ENCODE measurements at regions not wholly inside any gene's neighbourhood (a gene's known extent, or its start where the extent isn't known, plus 50 kb on each side); places are given as distances from the start of the nearest gene placed in this dataset.

DNA sequence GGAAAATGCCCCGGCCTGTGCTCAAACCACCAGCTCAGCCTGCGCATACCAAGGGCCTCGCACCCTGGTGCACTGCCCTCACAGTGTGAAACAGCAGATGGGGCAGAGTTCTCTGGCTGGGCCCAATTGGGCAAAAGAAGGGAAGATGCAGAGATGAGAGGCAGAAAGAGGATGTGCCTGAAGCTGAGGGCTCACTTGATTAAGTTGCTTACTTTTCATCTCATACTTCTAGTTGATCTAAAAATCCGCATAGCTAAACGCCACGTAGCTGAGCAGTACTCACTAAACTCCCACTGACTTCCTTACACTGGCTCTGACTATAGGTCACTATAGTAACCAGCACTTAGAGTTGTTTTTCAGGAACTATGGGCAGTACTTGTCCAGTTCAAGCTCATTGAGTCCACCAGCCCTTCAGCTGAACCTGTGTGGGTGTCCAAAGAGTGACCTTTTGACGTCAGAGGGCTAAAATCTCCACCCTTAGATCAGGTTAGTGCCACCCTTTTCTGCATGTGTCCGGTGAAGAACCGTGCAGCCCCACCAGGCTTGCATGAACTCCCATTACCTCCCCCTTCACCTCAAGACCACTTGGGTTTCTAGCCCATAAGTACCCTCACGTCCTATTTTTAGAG, 215.2 kb downstream of the AUH start:
- DNase-seq (ENCODE audit: low read depth) = no peak
- TF ChIP-seq, protein P1, sequence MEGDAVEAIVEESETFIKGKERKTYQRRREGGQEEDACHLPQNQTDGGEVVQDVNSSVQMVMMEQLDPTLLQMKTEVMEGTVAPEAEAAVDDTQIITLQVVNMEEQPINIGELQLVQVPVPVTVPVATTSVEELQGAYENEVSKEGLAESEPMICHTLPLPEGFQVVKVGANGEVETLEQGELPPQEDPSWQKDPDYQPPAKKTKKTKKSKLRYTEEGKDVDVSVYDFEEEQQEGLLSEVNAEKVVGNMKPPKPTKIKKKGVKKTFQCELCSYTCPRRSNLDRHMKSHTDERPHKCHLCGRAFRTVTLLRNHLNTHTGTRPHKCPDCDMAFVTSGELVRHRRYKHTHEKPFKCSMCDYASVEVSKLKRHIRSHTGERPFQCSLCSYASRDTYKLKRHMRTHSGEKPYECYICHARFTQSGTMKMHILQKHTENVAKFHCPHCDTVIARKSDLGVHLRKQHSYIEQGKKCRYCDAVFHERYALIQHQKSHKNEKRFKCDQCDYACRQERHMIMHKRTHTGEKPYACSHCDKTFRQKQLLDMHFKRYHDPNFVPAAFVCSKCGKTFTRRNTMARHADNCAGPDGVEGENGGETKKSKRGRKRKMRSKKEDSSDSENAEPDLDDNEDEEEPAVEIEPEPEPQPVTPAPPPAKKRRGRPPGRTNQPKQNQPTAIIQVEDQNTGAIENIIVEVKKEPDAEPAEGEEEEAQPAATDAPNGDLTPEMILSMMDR (IDR thresholded peaks at IDR 0.05; ENCODE audit: insufficient read depth, low read depth, low read length) = no peak
- no peak overlapping the region for H3K4me3 ChIP-seq (ENCODE audit: low read depth, low read length)

DNA sequence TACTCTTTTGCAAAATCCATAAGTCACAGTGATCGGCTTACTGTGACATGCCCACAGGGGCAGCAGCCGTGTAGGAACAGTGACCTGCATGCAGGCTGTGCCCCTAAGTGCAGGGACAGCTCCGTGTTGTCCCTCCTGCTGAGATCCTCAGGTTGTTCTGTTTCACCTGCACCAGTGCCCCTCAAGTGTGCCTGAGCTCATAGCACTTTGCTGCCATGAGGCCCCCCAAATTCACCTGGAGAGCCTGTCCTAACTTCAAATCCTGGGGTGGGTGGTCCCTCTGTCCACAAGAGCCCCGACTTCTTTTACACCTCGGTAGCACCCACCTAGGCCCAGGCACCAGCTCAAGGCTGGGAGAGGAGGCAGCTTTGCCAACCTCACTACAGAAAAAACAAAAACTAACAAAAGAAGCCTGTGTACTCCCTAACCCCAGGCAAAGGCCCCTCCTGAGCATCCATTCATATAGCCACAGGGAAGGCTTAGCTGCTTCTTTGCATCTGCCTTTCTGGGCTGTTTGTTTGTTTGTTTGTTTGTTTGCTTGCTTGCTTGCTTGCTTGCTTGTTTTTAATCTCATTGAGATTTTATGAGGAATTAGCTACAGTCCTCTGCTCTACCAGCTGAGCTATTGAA, 214.5 kb downstream of the AUH start:
- no peak overlapping the region for H3K4me3 ChIP-seq (ENCODE audit: low read depth, low read length)

DNA sequence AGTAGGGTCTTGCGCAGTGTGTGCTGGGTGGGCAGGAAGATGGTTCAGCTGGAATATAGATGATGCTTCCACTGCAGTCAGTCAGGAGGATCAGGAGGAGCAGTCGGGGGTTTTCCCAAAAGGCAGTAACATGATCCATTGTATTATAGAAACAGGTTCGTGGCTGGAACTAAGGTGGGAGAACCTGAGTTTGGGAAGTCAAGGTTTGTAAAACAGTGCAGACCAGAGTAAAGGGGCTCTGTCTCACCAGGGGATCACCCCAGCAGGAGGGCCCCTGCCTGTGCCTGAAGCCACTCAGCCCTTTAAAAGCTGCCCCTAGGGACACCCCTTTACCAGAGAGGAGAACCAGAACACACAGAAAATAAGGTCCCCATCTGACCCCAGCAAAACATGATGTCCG, 213.4 kb downstream of the AUH start:
- DNase-seq (ENCODE audit: low read depth) = no peak
- no peak overlapping the region for H3K4me3 ChIP-seq (ENCODE audit: low read depth, low read length)
- TF ChIP-seq, protein P1 (IDR thresholded peaks at IDR 0.05; ENCODE audit: insufficient read depth, low read depth, low read length) = no peak

More for the DNA sequence above, 214.5 kb downstream of the AUH start:
- TF ChIP-seq, protein P1 (IDR thresholded peaks at IDR 0.05; ENCODE audit: insufficient read depth, low read depth, low read length) = no peak
- no peak for DNase-seq (ENCODE audit: low read depth)

DNA sequence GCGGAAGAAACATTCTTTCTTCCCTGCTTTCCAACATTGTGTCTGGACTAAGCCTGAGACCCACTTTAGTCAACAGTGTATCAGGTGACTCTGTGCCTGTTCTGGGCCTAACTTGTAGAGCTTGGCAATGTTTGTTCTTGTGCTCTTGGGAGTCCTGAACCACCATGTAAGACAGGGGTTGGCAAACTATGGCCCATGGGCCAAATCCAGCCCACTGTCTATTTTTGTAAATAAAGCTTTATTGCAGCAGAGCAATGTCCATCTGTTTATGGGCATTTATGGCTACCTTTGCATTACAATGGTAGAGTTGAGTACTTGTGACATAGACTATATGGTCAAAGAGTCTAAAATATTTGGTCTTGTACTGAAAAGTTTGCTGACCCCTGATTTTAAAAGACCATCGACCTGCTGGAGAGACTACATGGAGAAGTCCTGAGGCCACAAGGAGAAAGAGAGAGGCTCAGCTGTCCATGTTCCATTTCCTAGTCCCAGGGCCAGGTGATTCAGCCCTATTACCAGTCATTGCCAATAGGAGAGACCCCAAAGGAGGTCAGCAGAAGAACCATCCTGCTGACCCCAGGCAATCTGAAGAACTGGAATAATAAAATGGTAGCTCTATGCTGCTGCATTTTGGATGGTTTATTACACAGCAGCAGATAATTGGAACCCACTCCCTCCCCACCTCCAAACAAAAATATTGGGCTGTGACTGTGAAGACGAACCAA, 211.3 kb downstream of the AUH start:
- no peak for DNase-seq (ENCODE audit: low read depth)
- TF ChIP-seq, protein P1 (IDR thresholded peaks at IDR 0.05; ENCODE audit: insufficient read depth, low read depth, low read length) = no peak
- no peak overlapping the region for H3K4me3 ChIP-seq (ENCODE audit: low read depth, low read length)

DNA sequence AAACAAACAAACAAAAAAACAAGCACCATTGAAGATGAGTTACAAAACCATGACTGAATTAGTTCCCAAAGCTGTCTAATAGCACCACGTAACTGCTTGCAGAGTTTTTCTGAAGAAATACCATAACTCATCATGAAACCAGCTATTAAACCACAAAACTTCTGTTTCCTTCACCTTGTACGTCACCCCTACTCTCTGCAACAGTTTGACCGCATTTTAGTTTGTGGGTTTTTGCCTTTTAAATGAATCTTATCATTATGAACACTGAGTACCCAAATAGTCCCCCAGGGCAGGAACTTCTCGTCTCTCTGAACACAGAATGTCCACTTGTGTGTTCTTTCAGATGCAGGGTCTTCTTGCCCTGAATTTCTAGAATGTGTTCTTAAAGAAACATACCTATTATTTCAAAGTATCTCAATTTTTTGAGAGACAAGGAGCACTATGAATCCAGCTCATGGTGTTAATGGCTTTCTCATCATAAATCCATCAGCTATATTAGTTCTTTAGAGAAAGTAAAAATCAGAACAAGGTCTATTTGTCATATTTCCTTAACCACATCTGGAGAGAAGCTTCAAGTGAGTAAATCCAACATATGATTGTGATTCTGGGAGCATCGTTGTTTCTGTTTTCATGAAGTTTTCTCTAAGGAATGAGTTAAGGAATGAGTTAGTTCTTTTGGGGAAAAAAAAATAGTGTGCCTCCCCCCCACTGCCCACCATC, 210.6 kb downstream of the AUH start:
- peak; percentile 94 for DNase-seq (ENCODE audit: low read depth)
- TF ChIP-seq, protein P1 (IDR thresholded peaks at IDR 0.05; ENCODE audit: insufficient read depth, low read depth, low read length) = no peak

DNA sequence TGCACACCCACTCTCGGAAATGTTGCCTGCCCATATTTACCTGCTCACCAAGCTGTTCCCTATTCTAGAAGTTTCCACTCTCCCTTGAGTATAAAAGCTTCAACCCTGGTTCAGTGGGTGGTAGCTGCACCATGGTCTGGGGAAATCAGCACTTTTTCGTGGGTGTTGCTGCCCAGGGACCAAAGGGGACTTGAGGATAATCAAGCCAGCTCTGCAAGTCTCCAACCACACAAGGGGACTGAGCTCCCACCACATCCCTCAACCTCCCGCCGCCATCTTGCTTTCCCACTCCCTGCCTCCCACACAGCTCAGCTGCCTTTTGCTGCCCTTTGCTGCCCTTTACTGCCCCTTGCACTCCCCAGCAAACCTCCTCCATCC, 210.0 kb downstream of the AUH start:
- H3K4me3 ChIP-seq (ENCODE audit: low read depth, low read length) = no peak overlapping the region
- no peak for DNase-seq (ENCODE audit: low read depth)
- TF ChIP-seq, protein P1 (IDR thresholded peaks at IDR 0.05; ENCODE audit: insufficient read depth, low read depth, low read length) = no peak

More for the DNA sequence above, 210.6 kb downstream of the AUH start:
- no peak overlapping the region for H3K4me3 ChIP-seq (ENCODE audit: low read depth, low read length)

Measured in fibroblast of villous mesenchyme (primary cell).